NCI-H2196 (cell line): ENCODE measurements at regions not wholly inside any gene's neighbourhood (a gene's known extent, or its start where the extent isn't known, plus 50 kb on each side); places are given as distances from the start of the nearest gene placed in this dataset.

Source experiments
- DNase-seq: peaks from one replicate; lab custom pipeline; 2025; ENCODE audit not compliant: unreplicated experiment; lab: John Stamatoyannopoulos, UW

GRCh38 chr2:46813680-46814079, 101.9 kb downstream of the MCFD2 start:
- no peak for DNase-seq

- no peak for DNase-seq
Measured at GRCh38 chr2:46813020-46813415, 102.6 kb downstream of the MCFD2 start.
